ENCODE measurements at regions not wholly inside any gene's neighbourhood (a gene's known extent, or its start where the extent isn't known, plus 50 kb on each side); places are given as distances from the start of the nearest gene placed in this dataset.

- TF ChIP-seq CTCF (IDR thresholded peaks at IDR 0.05) (no peak), POLR2A (IDR thresholded peaks at IDR 0.05) (no peak)
These were observed 455.5 kb downstream of the PLPP3 start for GRCh38 chr1:56123826-56124225.

Data from lower leg skin (tissue), 3 donors.